ENCODE measurements at regions not wholly inside any gene's neighbourhood (a gene's known extent, or its start where the extent isn't known, plus 50 kb on each side); places are given as distances from the start of the nearest gene placed in this dataset.

DNA sequence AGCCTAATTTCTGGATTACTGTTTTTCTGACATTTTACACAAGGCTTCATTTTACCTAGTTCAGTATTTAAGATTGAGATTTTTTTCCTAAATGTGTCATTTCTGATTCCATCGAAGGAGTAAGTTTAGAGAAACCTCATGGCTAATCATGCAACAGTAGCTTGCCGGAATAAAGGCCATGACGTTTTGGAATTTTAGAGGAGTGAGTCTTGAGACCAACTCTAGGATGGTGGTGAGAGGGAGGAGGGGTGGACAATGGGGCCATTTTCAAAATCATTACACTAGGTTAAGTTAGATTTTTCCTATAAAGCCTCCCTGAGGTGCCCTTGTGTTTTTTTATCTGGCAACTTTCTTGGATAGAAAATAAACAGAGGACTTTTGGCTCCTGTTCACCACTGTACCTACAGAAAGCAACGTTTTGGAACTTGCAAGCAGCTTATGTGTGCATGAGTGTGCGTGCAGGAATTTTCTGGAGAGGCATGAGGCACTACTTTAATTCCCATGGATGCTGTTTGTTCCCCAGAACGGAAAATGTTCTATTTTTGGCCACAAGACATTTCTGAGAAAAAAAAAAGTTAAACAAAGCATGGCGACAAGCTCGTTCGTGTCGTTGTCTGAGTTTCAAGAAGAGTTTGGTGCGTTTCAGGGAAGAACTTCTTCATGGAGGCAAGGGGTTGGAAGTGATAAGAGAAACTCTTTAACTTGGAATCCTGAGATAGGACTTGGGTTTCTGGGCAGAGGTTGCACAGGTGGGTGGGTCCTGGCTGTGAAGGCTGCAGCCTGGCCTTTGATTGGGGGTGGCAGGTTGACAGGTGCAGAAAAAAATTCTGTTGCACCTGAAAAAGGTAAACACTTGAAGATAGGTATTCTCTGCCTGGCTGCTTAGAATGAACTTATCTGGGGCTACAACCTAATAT, 178.1 kb downstream of the PTEN start:
- no peaks in the 10 kb centered on the region for H3K79me2 ChIP-seq (ENCODE audit: control insufficient read depth, low read length)
- no peaks in the 10 kb centered on the region for H4K20me1 ChIP-seq (ENCODE audit: control insufficient read depth, insufficient read depth, low read depth, low read length)
- no peak overlapping the region for H3K4me2 ChIP-seq (ENCODE audit: low read length)
- H3K4me1 ChIP-seq (ENCODE audit: control insufficient read depth, low read length): peaks cover 10% of the 10 kb centered on the region
- no peak overlapping the region for H3K27ac ChIP-seq (ENCODE audit: low read depth, low read length)
- no peaks in the 10 kb centered on the region for H3K27me3 ChIP-seq (ENCODE audit: control insufficient read depth, low read length)
- no peaks in the 10 kb centered on the region for H3F3A ChIP-seq (ENCODE audit: control insufficient read depth, insufficient read depth)
- TF ChIP-seq, protein P1, sequence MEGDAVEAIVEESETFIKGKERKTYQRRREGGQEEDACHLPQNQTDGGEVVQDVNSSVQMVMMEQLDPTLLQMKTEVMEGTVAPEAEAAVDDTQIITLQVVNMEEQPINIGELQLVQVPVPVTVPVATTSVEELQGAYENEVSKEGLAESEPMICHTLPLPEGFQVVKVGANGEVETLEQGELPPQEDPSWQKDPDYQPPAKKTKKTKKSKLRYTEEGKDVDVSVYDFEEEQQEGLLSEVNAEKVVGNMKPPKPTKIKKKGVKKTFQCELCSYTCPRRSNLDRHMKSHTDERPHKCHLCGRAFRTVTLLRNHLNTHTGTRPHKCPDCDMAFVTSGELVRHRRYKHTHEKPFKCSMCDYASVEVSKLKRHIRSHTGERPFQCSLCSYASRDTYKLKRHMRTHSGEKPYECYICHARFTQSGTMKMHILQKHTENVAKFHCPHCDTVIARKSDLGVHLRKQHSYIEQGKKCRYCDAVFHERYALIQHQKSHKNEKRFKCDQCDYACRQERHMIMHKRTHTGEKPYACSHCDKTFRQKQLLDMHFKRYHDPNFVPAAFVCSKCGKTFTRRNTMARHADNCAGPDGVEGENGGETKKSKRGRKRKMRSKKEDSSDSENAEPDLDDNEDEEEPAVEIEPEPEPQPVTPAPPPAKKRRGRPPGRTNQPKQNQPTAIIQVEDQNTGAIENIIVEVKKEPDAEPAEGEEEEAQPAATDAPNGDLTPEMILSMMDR (IDR thresholded peaks at IDR 0.05; ENCODE audit: low read depth, low read length, poor library complexity, severe bottlenecking): no peak
- no peak for TF ChIP-seq EZH2phosphoT487 (IDR thresholded peaks at IDR 0.05; ENCODE audit: borderline replicate concordance, low read length)
- H3K4me3 ChIP-seq (ENCODE audit: low read length): no peak overlapping the region
- no peaks in the 10 kb centered on the region for H3K9me2 ChIP-seq (replicated peaks; ENCODE audit: control insufficient read depth, low read length)
- H3K9me3 ChIP-seq (ENCODE audit: control insufficient read depth, insufficient read depth, low read length): no peaks in the 10 kb centered on the region
- no peaks in the 10 kb centered on the region for H3K36me3 ChIP-seq (ENCODE audit: control insufficient read depth, low read length)

DNA sequence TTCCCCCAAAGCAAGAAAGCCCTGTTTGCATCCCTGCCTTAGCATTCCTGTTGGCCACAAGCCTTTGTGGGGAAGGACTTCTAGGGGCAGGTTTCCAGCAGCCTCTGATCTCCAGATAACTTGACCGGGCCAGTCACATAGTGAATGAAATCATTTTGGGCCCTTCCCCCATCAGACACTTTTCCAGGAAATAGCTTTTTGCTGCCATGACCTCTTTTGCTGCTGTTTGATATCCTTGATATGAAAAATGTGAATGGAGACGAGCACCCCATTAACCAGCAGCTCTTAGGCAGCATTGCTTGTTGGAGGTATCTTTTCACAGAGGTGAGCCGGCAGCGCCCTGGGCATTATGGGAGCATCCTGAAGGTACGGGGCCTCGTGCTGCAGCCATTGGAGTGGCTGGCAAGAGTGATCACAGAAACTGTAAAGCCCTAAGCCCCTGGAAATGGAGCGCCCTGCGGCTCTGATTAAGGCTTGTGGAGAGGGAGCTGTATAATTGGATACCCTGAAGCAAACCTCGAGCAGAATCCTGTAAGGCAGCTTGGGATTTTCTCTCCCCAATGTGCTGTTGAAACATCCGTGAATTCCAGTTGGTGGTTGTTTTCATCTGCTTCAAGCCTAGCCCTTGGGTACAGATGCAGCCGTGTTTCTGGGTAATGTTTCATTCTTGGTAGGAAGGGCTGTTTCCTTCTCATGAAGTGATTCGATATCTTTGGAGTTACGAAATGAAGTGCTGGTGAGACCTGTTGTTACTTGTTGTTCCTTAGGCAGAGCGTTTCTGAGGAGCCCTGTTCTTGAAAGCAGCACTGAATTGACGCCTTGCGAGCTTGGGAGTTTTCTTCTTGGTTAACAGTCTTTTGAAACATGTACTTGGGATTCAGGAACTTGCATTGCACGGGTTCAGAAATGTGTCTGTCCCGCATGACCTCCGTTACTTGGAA, 179.0 kb downstream of the PTEN start:
- H3K79me2 ChIP-seq (ENCODE audit: control insufficient read depth, low read length): no peaks in the 10 kb centered on the region
- TF ChIP-seq EZH2phosphoT487 (IDR thresholded peaks at IDR 0.05; ENCODE audit: borderline replicate concordance, low read length): no peak
- TF ChIP-seq, protein P1 (IDR thresholded peaks at IDR 0.05; ENCODE audit: low read depth, low read length, poor library complexity, severe bottlenecking): no peak
- H3K4me2 ChIP-seq (ENCODE audit: low read length): no peak overlapping the region
- H3K36me3 ChIP-seq (ENCODE audit: control insufficient read depth, low read length): no peaks in the 10 kb centered on the region
- no peaks in the 10 kb centered on the region for H3K27me3 ChIP-seq (ENCODE audit: control insufficient read depth, low read length)
- no peak overlapping the region for H3K27ac ChIP-seq (ENCODE audit: low read depth, low read length)
- H3K9me3 ChIP-seq (ENCODE audit: control insufficient read depth, insufficient read depth, low read length): no peaks in the 10 kb centered on the region
- no peaks in the 10 kb centered on the region for H3F3A ChIP-seq (ENCODE audit: control insufficient read depth, insufficient read depth)
- H3K9me2 ChIP-seq (replicated peaks; ENCODE audit: control insufficient read depth, low read length): no peaks in the 10 kb centered on the region
- peaks cover 5% of the 10 kb centered on the region for H3K4me1 ChIP-seq (ENCODE audit: control insufficient read depth, low read length)
- H4K20me1 ChIP-seq (ENCODE audit: control insufficient read depth, insufficient read depth, low read depth, low read length): no peaks in the 10 kb centered on the region
- H3K4me3 ChIP-seq (ENCODE audit: low read length): no peak overlapping the region

DNA sequence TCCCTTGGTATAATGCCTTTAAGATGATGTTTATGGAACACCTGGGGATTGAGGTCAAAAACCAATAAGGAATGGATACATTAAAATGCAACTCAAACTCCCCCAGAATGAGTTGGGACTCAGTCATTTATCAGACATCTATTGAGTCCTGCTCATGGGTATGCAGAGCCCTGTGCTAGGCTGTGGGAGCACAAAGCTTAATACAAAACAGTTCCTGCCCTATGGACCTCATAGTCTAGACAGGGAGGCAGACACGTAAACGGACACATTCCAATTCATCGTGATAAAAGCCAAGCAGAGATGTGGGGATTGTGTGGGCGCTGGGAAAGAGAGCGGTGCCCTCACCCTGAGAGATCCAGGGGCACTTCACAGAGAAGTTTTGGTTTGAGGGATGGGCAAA, 181.7 kb downstream of the PTEN start:
- no peaks in the 10 kb centered on the region for H4K20me1 ChIP-seq (ENCODE audit: control insufficient read depth, insufficient read depth, low read depth, low read length)
- no peaks in the 10 kb centered on the region for H3K36me3 ChIP-seq (ENCODE audit: control insufficient read depth, low read length)
- H3K4me3 ChIP-seq (ENCODE audit: low read length): no peak overlapping the region
- H3K4me2 ChIP-seq (ENCODE audit: low read length): no peak overlapping the region
- H3F3A ChIP-seq (ENCODE audit: control insufficient read depth, insufficient read depth): no peaks in the 10 kb centered on the region
- H3K9me2 ChIP-seq (replicated peaks; ENCODE audit: control insufficient read depth, low read length): no peaks in the 10 kb centered on the region
- no peaks in the 10 kb centered on the region for H3K9me3 ChIP-seq (ENCODE audit: control insufficient read depth, insufficient read depth, low read length)
- no peak overlapping the region for H3K27ac ChIP-seq (ENCODE audit: low read depth, low read length)
- no peak for TF ChIP-seq EZH2phosphoT487 (IDR thresholded peaks at IDR 0.05; ENCODE audit: borderline replicate concordance, low read length)
- TF ChIP-seq, protein P1 (IDR thresholded peaks at IDR 0.05; ENCODE audit: low read depth, low read length, poor library complexity, severe bottlenecking): no peak
- H3K79me2 ChIP-seq (ENCODE audit: control insufficient read depth, low read length): no peaks in the 10 kb centered on the region
- no peaks in the 10 kb centered on the region for H3K4me1 ChIP-seq (ENCODE audit: control insufficient read depth, low read length)
- H3K27me3 ChIP-seq (ENCODE audit: control insufficient read depth, low read length): no peaks in the 10 kb centered on the region

Data from DOHH2 (cell line).